C4-2B (cell line): ENCODE measurements at regions not wholly inside any gene's neighbourhood (a gene's known extent, or its start where the extent isn't known, plus 50 kb on each side); places are given as distances from the start of the nearest gene placed in this dataset.

Source experiments
- CTCF ChIP-seq: fragments of 450-650 bp; conservative IDR thresholded peaks from 2 replicates; pipeline ENCODE4 v1.5.1; 2017; ENCODE audit warnings: mild to moderate bottlenecking
- ZFX ChIP-seq: fragments of 450-650 bp; IDR thresholded peaks from 2 replicates; pipeline ENCODE4 v1.6.1; 2017

DNA sequence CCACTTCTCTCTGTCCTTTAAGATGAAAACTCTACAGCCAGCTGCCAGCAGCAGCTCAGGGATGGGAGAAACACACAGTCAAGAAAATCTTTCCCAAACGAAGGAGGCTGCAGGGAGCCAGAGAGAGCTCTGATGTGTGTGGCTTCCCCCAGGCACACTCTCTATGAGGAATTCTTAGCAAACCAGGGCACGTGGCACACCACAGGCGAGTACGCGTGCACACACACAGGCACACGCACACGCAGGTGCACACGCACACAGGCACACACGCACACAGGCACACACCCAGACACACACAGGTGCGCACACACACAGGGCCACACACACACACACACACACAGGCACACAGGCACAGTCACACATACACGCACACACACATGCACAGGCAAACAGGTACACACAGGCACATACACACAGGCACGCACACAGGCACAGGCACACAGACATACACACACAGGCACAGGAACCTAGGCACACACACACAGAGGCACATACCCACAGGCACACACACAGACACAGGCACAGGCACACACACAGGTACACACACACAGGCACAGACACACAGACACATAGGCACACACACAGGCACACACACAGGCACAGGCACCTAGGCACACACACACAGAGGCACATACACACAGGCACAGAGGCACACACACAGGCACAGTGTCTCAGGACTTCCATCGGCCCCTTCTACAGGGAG lies 91.5 kb upstream of the ATP2B2 start:
- TF ChIP-seq CTCF (no peak), ZFX (no peak)
